IPS DF 6.9 (cell line): ENCODE measurements at regions not wholly inside any gene's neighbourhood (a gene's known extent, or its start where the extent isn't known, plus 50 kb on each side); places are given as distances from the start of the nearest gene placed in this dataset.
"Not testable (repeated sequence)": the region's sequence is repeated elsewhere in the genome, so short reads cannot be mapped to it uniquely, and the experiment has no call there.

Experiments
- DNase-seq: peaks from one replicate; pipeline ENCODE4 v3.0.0-alpha.2; 2013; ENCODE audit warnings: low read depth, low spot score
- H3K27ac ChIP-seq: one replicate; pipeline ENCODE4 v1.5.1; 2013; ENCODE audit warnings: low read length, control low read depth
- H3K27me3 ChIP-seq: 2 replicates; pipeline ENCODE4 v1.6.1; 2013; ENCODE audit warnings: mild to moderate bottlenecking, low read length; ENCODE audit not compliant: control insufficient read depth, insufficient read depth
- H3K36me3 ChIP-seq: 2 replicates; pipeline ENCODE4 v1.6.1; 2013; ENCODE audit warnings: low read length; ENCODE audit not compliant: control insufficient read depth, insufficient read depth
- H3K4me1 ChIP-seq: 2 replicates; pipeline ENCODE4 v1.6.1; 2013; ENCODE audit warnings: low read length; ENCODE audit not compliant: control insufficient read depth, insufficient read depth
- H3K4me3 ChIP-seq: 2 replicates; pipeline ENCODE4 v1.5.1; 2013; ENCODE audit warnings: mild to moderate bottlenecking, low read length
- H3K9me3 ChIP-seq: 2 replicates; pipeline ENCODE4 v1.6.1; 2013; ENCODE audit warnings: low read length, inconsistent platforms; ENCODE audit not compliant: control insufficient read depth, insufficient read depth
- WGBS: extraction: QIAGEN DNeasy Blood & Tissue Kit; methylation state at CpG from one replicate; pipeline ENCODE4 v1.1.7; 2013; ENCODE audit warnings: mixed read lengths, missing lambda C conversion rate; ENCODE audit not compliant: insufficient read length, insufficient coverage; 5-methylcytosine and 5-hydroxymethylcytosine counted together

DNA sequence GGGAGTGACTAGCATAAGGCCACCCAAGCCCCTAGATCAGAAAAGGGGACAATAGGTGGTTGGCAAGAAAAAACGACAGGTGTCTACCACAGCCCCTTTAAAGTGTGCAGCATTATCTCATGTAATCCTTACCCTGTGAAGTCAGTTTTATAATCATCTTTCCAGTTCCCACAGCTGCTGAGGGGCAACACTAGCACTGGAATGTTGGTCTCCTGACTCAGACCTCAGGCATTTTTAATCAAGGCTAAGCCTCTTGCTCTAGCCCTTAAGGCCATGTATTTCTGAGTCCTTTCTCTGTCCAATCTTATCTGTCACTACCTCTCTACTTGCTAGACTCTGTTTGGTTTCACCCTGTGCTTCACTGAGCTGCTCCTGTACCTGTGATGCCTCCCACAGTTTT, 171.7 kb downstream of the TLE3 start:
- Histone ChIP-seq H3K4me1 (no peaks in the 10 kb centered on the region), H3K36me3 (no peaks in the 10 kb centered on the region), H3K9me3 (no peaks in the 10 kb centered on the region), H3K27me3 (no peaks in the 10 kb centered on the region), H3K27ac (no peak overlapping the region), H3K4me3 (no peak overlapping the region)
- DNase-seq, result no peak
- WGBS, result no CpG with 5 or more reads among the region's 1 CpG

DNA sequence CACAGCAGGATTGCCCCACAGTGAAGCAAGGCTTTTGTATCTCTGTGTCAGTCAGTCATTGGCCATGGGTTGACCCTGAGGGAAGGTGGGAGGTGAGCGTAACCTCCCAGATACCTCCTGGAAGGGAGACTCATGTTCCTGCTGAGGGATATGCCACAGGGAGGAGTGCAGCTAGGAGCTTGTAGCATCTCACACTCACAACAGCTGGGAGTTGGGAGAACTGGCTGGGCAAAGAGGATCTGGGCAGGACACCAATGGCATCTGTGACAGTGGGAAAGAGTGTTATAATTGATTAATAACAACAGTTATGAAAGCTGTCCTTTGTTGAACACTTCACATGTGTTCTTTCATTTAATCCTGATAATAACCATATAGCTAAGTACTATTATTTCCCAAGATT, 171.0 kb downstream of the TLE3 start:
- H3K4me3 ChIP-seq, result no peak overlapping the region
- no CpG with 5 or more reads among the region's 1 CpG for WGBS
- no peak overlapping the region for H3K27ac ChIP-seq
- DNase-seq, result no peak
- no peaks in the 10 kb centered on the region for H3K36me3 ChIP-seq
- H3K4me1 ChIP-seq, result no peaks in the 10 kb centered on the region
- no peaks in the 10 kb centered on the region for H3K27me3 ChIP-seq
- no peaks in the 10 kb centered on the region for H3K9me3 ChIP-seq

DNA sequence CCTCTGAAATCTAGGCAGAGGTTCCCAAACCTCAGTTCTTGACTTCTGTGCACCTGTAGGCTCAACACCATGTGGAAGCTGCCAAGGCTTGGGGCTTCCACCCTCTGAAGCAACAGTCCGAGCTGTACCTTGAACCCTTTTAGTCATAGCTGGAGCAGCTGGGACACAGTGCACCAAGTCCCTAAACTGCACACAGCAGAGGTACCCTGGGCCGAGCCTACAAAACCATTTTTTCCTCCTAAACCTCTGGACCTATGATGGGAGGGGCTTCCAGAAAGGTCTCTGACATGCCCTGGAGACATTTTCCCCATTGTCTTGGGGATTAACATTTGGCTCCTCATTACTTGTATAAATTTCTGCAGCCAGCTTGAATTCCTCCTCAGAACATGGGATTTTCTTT, 168.8 kb downstream of the TLE3 start:
- H3K36me3 ChIP-seq, H3K4me1 ChIP-seq, H3K4me3 ChIP-seq, DNase-seq, H3K27ac ChIP-seq, H3K9me3 ChIP-seq, H3K27me3 ChIP-seq: not testable (repeated sequence)
- WGBS, result no CpG with 5 or more reads among the region's 2 CpGs

DNA sequence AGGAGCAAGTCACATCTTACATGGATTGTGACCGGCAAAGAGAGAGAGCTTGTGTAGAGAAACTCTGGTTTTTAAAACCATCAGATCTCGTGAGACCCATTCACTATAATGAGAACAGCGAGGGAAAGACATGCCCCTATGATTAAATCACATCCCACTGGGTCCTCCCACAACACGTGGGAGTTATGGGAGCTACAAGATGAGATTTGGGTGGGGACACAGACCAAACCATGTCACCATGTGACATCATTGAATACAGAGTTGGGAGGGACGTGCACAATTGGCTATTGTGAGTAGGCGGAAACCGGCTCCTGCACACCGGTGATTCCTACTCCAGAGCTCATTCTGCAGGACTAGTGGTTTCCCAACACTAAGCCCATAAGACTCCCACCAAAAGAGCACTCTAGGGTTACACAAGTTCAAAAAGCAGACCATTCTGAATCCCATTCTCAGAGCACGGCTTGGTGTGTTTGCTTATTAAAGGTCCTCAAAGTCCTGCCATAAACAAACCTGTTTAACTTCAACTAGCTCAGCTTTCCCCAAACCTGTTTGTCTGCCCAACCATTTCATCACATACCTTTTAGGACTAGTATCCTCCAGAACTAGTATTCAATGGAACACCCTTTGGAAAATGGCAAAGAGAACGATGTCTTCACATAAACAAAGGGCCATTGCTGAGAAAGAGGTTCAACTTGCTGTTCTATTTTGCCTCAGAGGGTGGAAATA, 167.6 kb downstream of the TLE3 start:
- no peak for DNase-seq
- Histone ChIP-seq H3K36me3 (no peaks in the 10 kb centered on the region), H3K9me3 (no peaks in the 10 kb centered on the region), H3K27ac (no peak overlapping the region), H3K27me3 (no peaks in the 10 kb centered on the region), H3K4me1 (no peaks in the 10 kb centered on the region), H3K4me3 (no peak overlapping the region)
- no CpG with 5 or more reads among the region's 10 CpGs for WGBS

DNA sequence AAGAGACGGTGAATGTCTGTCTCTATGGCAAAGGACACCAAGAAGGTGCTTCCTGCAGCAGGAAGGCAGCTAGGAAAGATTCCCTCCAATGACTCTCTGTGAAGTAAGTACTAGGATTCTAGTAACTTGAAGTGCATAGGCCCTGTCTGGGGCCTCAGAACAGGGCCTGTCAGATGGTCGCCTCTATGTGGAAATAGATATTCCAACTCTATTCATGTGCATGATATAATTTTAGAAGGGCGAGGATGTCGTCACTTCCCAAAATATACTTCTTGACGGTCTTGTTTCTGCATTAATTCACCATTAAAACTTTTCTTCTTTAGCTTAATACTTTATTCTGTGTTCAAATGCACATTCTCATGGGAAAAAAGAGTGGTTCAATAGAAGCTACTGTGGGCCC, 167.0 kb downstream of the TLE3 start:
- Histone ChIP-seq H3K27ac (no peak overlapping the region), H3K4me1 (no peaks in the 10 kb centered on the region), H3K9me3 (no peaks in the 10 kb centered on the region), H3K27me3 (no peaks in the 10 kb centered on the region), H3K4me3 (no peak overlapping the region), H3K36me3 (no peaks in the 10 kb centered on the region)
- no peak for DNase-seq
- no CpG with 5 or more reads among the region's 5 CpGs for WGBS

DNA sequence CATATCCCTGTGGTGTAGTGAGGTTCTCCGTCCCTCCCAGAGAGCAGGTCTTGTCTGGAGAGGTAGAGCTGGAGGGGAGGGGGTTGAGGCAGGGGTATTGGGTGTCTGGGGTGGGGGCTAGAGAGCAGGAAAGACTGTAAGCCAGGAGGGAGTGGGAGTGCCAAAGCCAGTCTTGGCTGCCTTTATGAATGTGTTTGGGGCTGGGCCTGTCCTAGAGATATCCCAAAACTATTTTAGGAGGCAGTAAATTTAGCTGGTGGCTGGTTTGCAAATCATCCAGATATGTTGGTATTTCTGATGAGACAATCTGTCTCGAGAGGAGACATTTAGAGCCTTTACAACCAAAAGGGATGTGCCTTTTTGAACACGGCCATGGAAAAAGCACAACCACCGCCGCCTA, 166.6 kb downstream of the TLE3 start:
- Histone ChIP-seq H3K27ac (no peak overlapping the region), H3K27me3 (no peaks in the 10 kb centered on the region), H3K9me3 (no peaks in the 10 kb centered on the region), H3K4me1 (no peaks in the 10 kb centered on the region), H3K4me3 (no peak overlapping the region), H3K36me3 (no peaks in the 10 kb centered on the region)
- DNase-seq, result no peak
- no CpG with 5 or more reads among the region's 5 CpGs for WGBS

DNA sequence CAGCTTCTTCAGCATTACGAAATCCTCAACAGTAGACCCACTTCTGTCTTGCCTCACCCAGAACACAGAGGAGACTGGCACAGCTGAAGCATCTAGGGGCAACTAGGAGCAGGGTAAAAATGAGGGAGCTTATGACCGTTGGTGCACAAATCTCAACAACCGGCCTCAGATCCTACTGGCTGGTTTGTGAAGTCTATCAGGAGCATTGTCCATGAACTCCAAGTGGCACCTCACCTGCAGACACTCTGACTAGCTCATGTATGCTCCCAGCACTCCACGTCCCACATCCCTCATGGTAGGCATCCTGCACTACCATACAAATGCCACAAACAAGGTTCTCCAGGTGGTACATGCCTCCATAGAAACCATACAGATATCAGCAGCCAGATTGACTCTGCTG, 163.1 kb downstream of the TLE3 start:
- H3K36me3 ChIP-seq, result no peaks in the 10 kb centered on the region
- H3K4me1 ChIP-seq, result no peaks in the 10 kb centered on the region
- no peaks in the 10 kb centered on the region for H3K9me3 ChIP-seq
- no peak overlapping the region for H3K4me3 ChIP-seq
- WGBS, result no CpG with 5 or more reads among the region's 4 CpGs
- no peak for DNase-seq
- H3K27me3 ChIP-seq, result no peaks in the 10 kb centered on the region
- no peak overlapping the region for H3K27ac ChIP-seq

DNA sequence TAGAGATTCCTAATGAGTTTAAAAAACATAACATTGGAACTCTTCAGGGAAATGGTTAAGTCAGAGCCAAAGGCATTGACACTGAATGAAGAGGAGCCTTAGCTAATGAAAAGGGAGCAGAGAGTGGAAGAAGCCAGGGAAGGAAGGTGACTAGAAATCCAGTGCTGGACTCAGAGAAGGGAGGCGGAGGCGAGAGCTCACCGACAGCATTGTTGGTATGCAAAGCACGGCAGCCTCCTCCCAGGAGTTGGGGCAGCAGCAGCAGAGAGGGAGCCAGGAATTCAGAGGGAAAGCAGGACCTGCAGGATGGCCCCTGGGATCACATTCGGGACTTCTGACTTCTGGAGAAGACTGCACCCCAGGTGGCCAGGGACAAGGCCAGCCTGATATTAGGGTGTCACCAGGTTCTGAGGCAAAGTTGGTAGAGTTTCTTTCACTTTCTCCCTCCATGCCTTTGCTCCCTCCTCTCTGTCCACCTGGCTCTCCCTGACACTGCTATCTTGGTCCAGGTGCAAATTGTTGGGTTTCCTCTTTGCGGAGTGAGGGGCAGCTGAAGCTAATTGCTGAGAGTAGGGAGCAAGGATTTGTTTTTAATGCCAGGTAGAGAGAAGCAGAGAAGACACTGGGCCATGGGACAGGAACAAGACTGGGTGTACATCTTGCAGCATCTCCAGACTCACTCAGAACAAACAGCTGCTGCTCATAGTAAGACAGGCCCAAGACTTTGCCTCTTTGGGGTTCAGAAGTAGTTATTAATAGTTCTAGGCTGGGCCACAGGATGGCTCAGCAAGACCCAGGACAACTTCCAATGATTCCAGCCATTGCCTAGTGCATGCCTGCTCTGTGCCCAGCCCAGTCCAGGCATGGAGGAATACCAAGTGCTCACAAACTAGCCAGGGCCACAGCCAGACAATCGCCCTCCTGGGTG, 157.9 kb downstream of the TLE3 start:
- Histone ChIP-seq H3K4me1 (peaks cover 3% of the 10 kb centered on the region; the same call in 1 of the 2 replicates), H3K36me3 (no peaks in the 10 kb centered on the region), H3K27me3 (no peaks in the 10 kb centered on the region), H3K4me3 (no peak overlapping the region), H3K27ac (no peak overlapping the region), H3K9me3 (no peaks in the 10 kb centered on the region)
- no CpG with 5 or more reads among the region's 7 CpGs for WGBS
- peak; percentile 35 for DNase-seq

DNA sequence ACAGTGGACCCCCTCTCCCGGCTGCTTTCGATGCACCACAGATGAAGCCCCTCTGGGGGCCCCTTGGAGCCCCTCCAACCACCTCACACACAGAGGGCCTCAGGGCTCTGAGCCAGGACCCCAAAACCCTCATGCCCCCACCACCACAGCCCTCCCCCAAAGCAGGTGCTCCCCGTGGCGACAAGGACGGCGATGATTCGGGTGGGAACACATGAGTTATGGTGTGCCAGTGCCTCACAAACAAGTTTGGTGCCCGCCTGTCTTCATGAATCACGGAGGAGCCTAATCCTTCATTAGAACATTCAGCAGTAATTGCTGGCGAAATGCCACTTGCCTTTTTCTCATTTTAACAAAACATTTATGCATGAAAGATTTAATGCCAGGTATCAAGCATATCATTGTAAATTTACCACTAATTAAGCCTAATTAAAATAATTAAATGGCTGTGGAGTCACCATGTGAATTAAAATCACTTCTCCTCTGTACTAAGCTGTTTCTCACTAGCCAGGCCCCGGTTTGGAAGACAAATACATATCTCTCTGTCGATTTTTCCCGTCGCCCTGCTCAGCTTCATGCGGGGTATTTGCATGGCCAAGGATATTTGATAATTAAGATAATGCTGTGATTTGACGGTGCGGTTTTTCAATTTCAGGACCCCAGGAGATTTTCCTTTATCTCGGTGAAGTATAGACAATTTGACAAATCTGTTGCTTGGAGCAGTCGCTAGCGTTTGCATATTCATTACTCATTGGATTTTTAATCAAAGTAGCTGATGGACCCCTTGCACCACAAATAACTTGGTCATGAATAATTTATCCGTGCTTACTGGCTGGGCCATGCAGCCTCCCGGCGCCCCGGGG, 157.0 kb downstream of the TLE3 start:
- Histone ChIP-seq H3K27ac (no peak overlapping the region), H3K9me3 (no peaks in the 10 kb centered on the region), H3K36me3 (no peaks in the 10 kb centered on the region), H3K4me1 (peaks cover 3% of the 10 kb centered on the region; the same call in 1 of the 2 replicates), H3K4me3 (no peak overlapping the region), H3K27me3 (no peaks in the 10 kb centered on the region)
- DNase-seq, result no peak
- WGBS, result no CpG with 5 or more reads among the region's 24 CpGs

DNA sequence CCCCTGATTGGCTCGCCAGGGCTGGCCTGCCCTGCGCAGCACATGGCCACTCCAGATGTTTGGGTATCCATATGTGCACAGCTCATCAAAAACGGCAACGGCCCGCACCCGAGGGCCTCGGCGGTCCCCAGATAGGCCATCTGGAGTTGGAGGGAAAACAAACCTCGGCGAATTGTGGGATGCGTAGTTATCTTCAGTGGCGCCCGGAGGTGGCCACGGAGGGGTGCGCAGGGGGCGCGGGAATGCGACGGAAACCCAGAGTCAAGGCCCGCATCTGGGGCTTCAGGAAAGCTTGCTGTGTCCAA, 156.5 kb downstream of the TLE3 start:
- Histone ChIP-seq H3K4me1 (peaks cover 3% of the 10 kb centered on the region; the same call in 1 of the 2 replicates), H3K27ac (no peak overlapping the region), H3K4me3 (no peak overlapping the region), H3K27me3 (no peaks in the 10 kb centered on the region), H3K36me3 (no peaks in the 10 kb centered on the region), H3K9me3 (no peaks in the 10 kb centered on the region)
- DNase-seq, result no peak
- WGBS, result no CpG with 5 or more reads among the region's 20 CpGs
